ENCODE measurements at regions not wholly inside any gene's neighbourhood (a gene's known extent, or its start where the extent isn't known, plus 50 kb on each side); places are given as distances from the start of the nearest gene placed in this dataset.
"Not testable (repeated sequence)": the region's sequence is repeated elsewhere in the genome, so short reads cannot be mapped to it uniquely, and the experiment has no call there.

GRCh38 chr10:62935022-62935421 is 118.9 kb upstream of the EGR2 start:
- no peak for DNase-seq
- intact Hi-C loops (cut with DNase I) = no loop called here

GRCh38 chr10:62934258-62934657 is 118.1 kb upstream of the EGR2 start:
- no peak overlapping the region for H3K9ac ChIP-seq (ENCODE audit: low read depth in 2 of 2, low read length in 2 of 2)
- no peaks in the 10 kb centered on the region for H3K27me3 ChIP-seq
- no peak overlapping the region for H3K27ac ChIP-seq
- H3K36me3 ChIP-seq = no peaks in the 10 kb centered on the region
- intact Hi-C loops (cut with DNase I) = no loop called here
- H3K9me3 ChIP-seq = no peaks in the 10 kb centered on the region
- TF ChIP-seq CTCF (IDR thresholded peaks at IDR 0.05) = no peak
- H3K4me3 ChIP-seq = no peak overlapping the region
- DNase-seq = no peak
- H3K4me1 ChIP-seq = no peaks in the 10 kb centered on the region

More at GRCh38 chr10:62935022-62935421, 118.9 kb upstream of the EGR2 start:
- no peaks in the 10 kb centered on the region for H3K27me3 ChIP-seq
- no peaks in the 10 kb centered on the region for H3K36me3 ChIP-seq
- no peak overlapping the region for H3K4me3 ChIP-seq
- no peak for TF ChIP-seq CTCF (IDR thresholded peaks at IDR 0.05)
- H3K4me1 ChIP-seq = no peaks in the 10 kb centered on the region
- no peaks in the 10 kb centered on the region for H3K9me3 ChIP-seq
- no peak overlapping the region for H3K27ac ChIP-seq
- H3K9ac ChIP-seq (ENCODE audit: low read depth in 2 of 2, low read length in 2 of 2) = no peak overlapping the region

GRCh38 chr10:62928763-62929162 is 112.6 kb upstream of the EGR2 start:
- intact Hi-C loops (cut with DNase I); H3K4me3 ChIP-seq; H3K36me3 ChIP-seq; H3K9me3 ChIP-seq; H3K27me3 ChIP-seq; DNase-seq; H3K4me1 ChIP-seq; H3K27ac ChIP-seq; H3K9ac ChIP-seq (ENCODE audit: low read depth in 2 of 2, low read length in 2 of 2): not testable (repeated sequence)

- no peak for TF ChIP-seq CTCF (IDR thresholded peaks at IDR 0.05)
- H3K36me3 ChIP-seq = no peaks in the 10 kb centered on the region
- no peaks in the 10 kb centered on the region for H3K4me1 ChIP-seq
- no peak overlapping the region for H3K27ac ChIP-seq
- H3K27me3 ChIP-seq = no peaks in the 10 kb centered on the region
- H3K9me3 ChIP-seq = no peaks in the 10 kb centered on the region
- intact Hi-C loops (cut with DNase I) = no loop called here
- no peak for DNase-seq
- no peak overlapping the region for H3K9ac ChIP-seq (ENCODE audit: low read depth in 2 of 2, low read length in 2 of 2)
- no peak overlapping the region for H3K4me3 ChIP-seq
Observed at GRCh38 chr10:62926407-62926806, 110.2 kb upstream of the EGR2 start.

GRCh38 chr10:62924344-62924748 is 108.2 kb upstream of the EGR2 start:
- no peak for TF ChIP-seq CTCF (IDR thresholded peaks at IDR 0.05)
- Histone ChIP-seq H3K9ac (ENCODE audit: low read depth in 2 of 2, low read length in 2 of 2) (peak overlapping the region in 1 of 2 donors; percentile 24), H3K4me1 (no peaks in the 10 kb centered on the region), H3K27me3 (no peaks in the 10 kb centered on the region), H3K4me3 (no peak overlapping the region), H3K9me3 (no peaks in the 10 kb centered on the region), H3K36me3 (no peaks in the 10 kb centered on the region), H3K27ac (no peak overlapping the region)
- peak; percentile 32 for DNase-seq
- intact Hi-C loops (cut with DNase I) = no loop called here

- H3K4me3 ChIP-seq = no peak overlapping the region
- intact Hi-C loops (cut with DNase I) = no loop called here
- no peak for DNase-seq
- no peaks in the 10 kb centered on the region for H3K9me3 ChIP-seq
- no peaks in the 10 kb centered on the region for H3K4me1 ChIP-seq
- H3K27me3 ChIP-seq = no peaks in the 10 kb centered on the region
- no peaks in the 10 kb centered on the region for H3K36me3 ChIP-seq
- H3K27ac ChIP-seq = no peak overlapping the region
- TF ChIP-seq CTCF (IDR thresholded peaks at IDR 0.05) = no peak
- no peak overlapping the region for H3K9ac ChIP-seq (ENCODE audit: low read depth in 2 of 2, low read length in 2 of 2)
Observed at GRCh38 chr10:62919776-62920175, 103.6 kb upstream of the EGR2 start.

All from colonic mucosa (tissue), 4 donors.